Keratinocyte (primary cell): ENCODE measurements at regions not wholly inside any gene's neighbourhood (a gene's known extent, or its start where the extent isn't known, plus 50 kb on each side); places are given as distances from the start of the nearest gene placed in this dataset.

ENCODE experiments used
- CTCF ChIP-seq, 3 experiments: IDR thresholded peaks in 1 of 3; conservative IDR thresholded peaks in 1 of 3; optimal IDR thresholded peaks in 1 of 3; 2 replicates in 2 of 3; 3 replicates in 1 of 3; pipeline versions ENCODE3 to v1.5.1; 2011; ENCODE audit warnings: low read length in 3 of 3, mild to moderate bottlenecking in 3 of 3, moderate library complexity in 2 of 3, control low read depth in 1 of 3, inconsistent platforms in 1 of 3; ENCODE audit not compliant: insufficient read depth in 2 of 3; ENCODE audit errors: extremely low read depth in 1 of 3
- EZH2 ChIP-seq: IDR thresholded peaks from one replicate; pipeline ENCODE4 v1.6.1; 2012; ENCODE audit warnings: inconsistent platforms, mild to moderate bottlenecking, low read length, moderate library complexity

GRCh38 chr15:37166402-37166801 lies 66.1 kb upstream of the MEIS2 start:
- TF ChIP-seq CTCF (optimal IDR thresholded peaks at IDR 0.05 in 1 of 3, IDR thresholded peaks at IDR 0.05 in 1 of 3, conservative IDR thresholded peaks at IDR 0.05 in 1 of 3; ENCODE audit: extremely low read depth in 1 of 3, insufficient read depth in 2 of 3, low read length in 3 of 3) (no peak), EZH2 (no peak)
